ENCODE measurements at regions not wholly inside any gene's neighbourhood (a gene's known extent, or its start where the extent isn't known, plus 50 kb on each side); places are given as distances from the start of the nearest gene placed in this dataset.

GRCh38 chr10:52688899-52689298 lies 83.7 kb downstream of the MBL2 start:
- no peaks in the 10 kb centered on the region for H3K36me3 Mint-ChIP-seq
- no peak overlapping the region for H3K27ac Mint-ChIP-seq
- intact Hi-C loops (cut with micrococcal nuclease), result no loop called here
- no peak for TF ChIP-seq CTCF (IDR thresholded peaks at IDR 0.05)
- ATAC-seq, result no peak
- Histone ChIP-seq H3K9me3 (ENCODE audit: control insufficient read depth, insufficient read depth, low read length) (peaks cover 5% of the 10 kb centered on the region), H3K27ac (ENCODE audit: low read length) (no peak overlapping the region), H3K4me1 (ENCODE audit: control insufficient read depth, insufficient read depth, low read length) (no peaks in the 10 kb centered on the region), H3K27me3 (ENCODE audit: control insufficient read depth, insufficient read depth, low read length) (no peaks in the 10 kb centered on the region), H3K4me3 (ENCODE audit: low read length) (no peak overlapping the region), H3K36me3 (ENCODE audit: control insufficient read depth, insufficient read depth, low read length) (no peaks in the 10 kb centered on the region)
- H3K4me1 Mint-ChIP-seq, result no peaks in the 10 kb centered on the region
- DNase-seq, result no peak
- peaks cover 7 to 12% of the 10 kb centered on the region in 2 donors for H3K9me3 Mint-ChIP-seq
- no peaks in the 10 kb centered on the region for H3K27me3 Mint-ChIP-seq (ENCODE audit: low read depth in 2 of 2)
- WGBS (ENCODE audit: insufficient coverage), result 91% methylated on average over 6 of the region's 6 CpGs
- H3K4me3 Mint-ChIP-seq, result no peak overlapping the region

GRCh38 chr10:52696232-52696631 lies 76.4 kb downstream of the MBL2 start:
- no peak for TF ChIP-seq CTCF (IDR thresholded peaks at IDR 0.05)
- Histone ChIP-seq H3K27ac (ENCODE audit: low read length) (no peak overlapping the region), H3K9me3 (ENCODE audit: control insufficient read depth, insufficient read depth, low read length) (peaks cover 3% of the 10 kb centered on the region), H3K4me1 (ENCODE audit: control insufficient read depth, insufficient read depth, low read length) (no peaks in the 10 kb centered on the region), H3K4me3 (ENCODE audit: low read length) (no peak overlapping the region), H3K36me3 (ENCODE audit: control insufficient read depth, insufficient read depth, low read length) (no peaks in the 10 kb centered on the region), H3K27me3 (ENCODE audit: control insufficient read depth, insufficient read depth, low read length) (no peaks in the 10 kb centered on the region)
- Mint-ChIP-seq H3K4me3 (no peak overlapping the region), H3K4me1 (no peaks in the 10 kb centered on the region), H3K36me3 (no peaks in the 10 kb centered on the region), H3K27ac (no peak overlapping the region), H3K9me3 (peaks cover 6 to 9% of the 10 kb centered on the region in 2 donors), H3K27me3 (ENCODE audit: low read depth in 2 of 2) (no peaks in the 10 kb centered on the region)
- no peak for DNase-seq
- intact Hi-C loops (cut with micrococcal nuclease), result no loop called here
- WGBS (ENCODE audit: insufficient coverage), result 94% methylated on average over 5 of the region's 6 CpGs
- no peak for ATAC-seq

GRCh38 chr10:52701647-52702046 lies 70.9 kb downstream of the MBL2 start:
- no peak for DNase-seq
- TF ChIP-seq CTCF (IDR thresholded peaks at IDR 0.05), result no peak
- Histone ChIP-seq H3K4me1 (ENCODE audit: control insufficient read depth, insufficient read depth, low read length) (no peaks in the 10 kb centered on the region), H3K36me3 (ENCODE audit: control insufficient read depth, insufficient read depth, low read length) (no peaks in the 10 kb centered on the region), H3K9me3 (ENCODE audit: control insufficient read depth, insufficient read depth, low read length) (no peaks in the 10 kb centered on the region), H3K4me3 (ENCODE audit: low read length) (no peak overlapping the region), H3K27ac (ENCODE audit: low read length) (no peak overlapping the region), H3K27me3 (ENCODE audit: control insufficient read depth, insufficient read depth, low read length) (no peaks in the 10 kb centered on the region)
- Mint-ChIP-seq H3K27ac (no peak overlapping the region), H3K36me3 (no peaks in the 10 kb centered on the region), H3K4me1 (no peaks in the 10 kb centered on the region), H3K9me3 (peaks cover 0 to 7% of the 10 kb centered on the region in 2 donors), H3K27me3 (ENCODE audit: low read depth in 2 of 2) (no peaks in the 10 kb centered on the region), H3K4me3 (no peak overlapping the region)
- 75% methylated on average over 2 of the region's 2 CpGs for WGBS (ENCODE audit: insufficient coverage)
- ATAC-seq, result no peak
- intact Hi-C loops (cut with micrococcal nuclease), result no loop called here

GRCh38 chr10:52703451-52703850 lies 69.1 kb downstream of the MBL2 start:
- H3K4me1 ChIP-seq (ENCODE audit: control insufficient read depth, insufficient read depth, low read length), result no peaks in the 10 kb centered on the region
- no peak overlapping the region for H3K4me3 ChIP-seq (ENCODE audit: low read length)
- Mint-ChIP-seq H3K4me3 (no peak overlapping the region), H3K27me3 (ENCODE audit: low read depth in 2 of 2) (no peaks in the 10 kb centered on the region), H3K27ac (no peak overlapping the region), H3K36me3 (no peaks in the 10 kb centered on the region), H3K9me3 (peaks cover 0 to 5% of the 10 kb centered on the region in 2 donors), H3K4me1 (no peaks in the 10 kb centered on the region)
- intact Hi-C loops (cut with micrococcal nuclease), result no loop called here
- TF ChIP-seq CTCF (IDR thresholded peaks at IDR 0.05), result no peak
- no peak for ATAC-seq
- 94% methylated on average over 2 of the region's 3 CpGs for WGBS (ENCODE audit: insufficient coverage)
- H3K27me3 ChIP-seq (ENCODE audit: control insufficient read depth, insufficient read depth, low read length), result no peaks in the 10 kb centered on the region
- no peaks in the 10 kb centered on the region for H3K36me3 ChIP-seq (ENCODE audit: control insufficient read depth, insufficient read depth, low read length)
- H3K27ac ChIP-seq (ENCODE audit: low read length), result no peak overlapping the region
- H3K9me3 ChIP-seq (ENCODE audit: control insufficient read depth, insufficient read depth, low read length), result no peaks in the 10 kb centered on the region
- no peak for DNase-seq

All from natural killer cell (primary cell).